ENCODE measurements at regions not wholly inside any gene's neighbourhood (a gene's known extent, or its start where the extent isn't known, plus 50 kb on each side); places are given as distances from the start of the nearest gene placed in this dataset.
"Not testable (repeated sequence)": the region's sequence is repeated elsewhere in the genome, so short reads cannot be mapped to it uniquely, and the experiment has no call there.

- H3K36me3 Mint-ChIP-seq, result no peaks in the 10 kb centered on the region
- ATAC-seq (no peak), DNase-seq (ENCODE audit: low spot score) (no peak)
- H3K4me3 Mint-ChIP-seq, result no peak overlapping the region
- no peaks in the 10 kb centered on the region for H3K27me3 Mint-ChIP-seq (ENCODE audit: low read depth)
- no peak for TF ChIP-seq FOXP4 (CRISPR knock-in tag; IDR thresholded peaks at IDR 0.05)
- no peak for TF ChIP-seq E2F5 (CRISPR knock-in tag; IDR thresholded peaks at IDR 0.05)
- TF ChIP-seq PREB (CRISPR knock-in tag; IDR thresholded peaks at IDR 0.05; ENCODE audit: borderline replicate concordance), result no peak
- H3K9me3 Mint-ChIP-seq, result peaks cover 17% of the 10 kb centered on the region
- no peak overlapping the region for H3K27ac Mint-ChIP-seq
- POLR2A ChIA-PET, result no interaction called here
- H3K4me1 Mint-ChIP-seq, result peaks cover 18% of the 10 kb centered on the region
- CTCF ChIA-PET, result no interaction called here
These were observed 153.8 kb downstream of the SPATA18 start for GRCh38 chr4:52204921-52205320.

- DNase-seq (ENCODE audit: low spot score); H3K36me3 Mint-ChIP-seq; H3K27me3 Mint-ChIP-seq (ENCODE audit: low read depth); H3K4me3 Mint-ChIP-seq; CTCF ChIA-PET; ATAC-seq; H3K4me1 Mint-ChIP-seq; H3K27ac Mint-ChIP-seq; POLR2A ChIA-PET: not testable (repeated sequence)
- peaks cover 20% of the 10 kb centered on the region for H3K9me3 Mint-ChIP-seq
These were observed 156.0 kb downstream of the SPATA18 start for GRCh38 chr4:52207146-52207545.

- ChIA-PET CTCF (no interaction called here), POLR2A (no interaction called here)
- no peak for ATAC-seq
- Mint-ChIP-seq H3K4me1 (no peaks in the 10 kb centered on the region), H3K27me3 (ENCODE audit: low read depth) (peaks cover 28% of the 10 kb centered on the region; the same call in 1 of the 2 replicates), H3K4me3 (no peak overlapping the region), H3K36me3 (peaks cover under 1% of the 10 kb centered on the region), H3K27ac (no peak overlapping the region), H3K9me3 (peaks cover 49% of the 10 kb centered on the region)
- DNase-seq (ENCODE audit: low spot score), result no peak
- TF ChIP-seq ATF2 (CRISPR knock-in tag; IDR thresholded peaks at IDR 0.05; ENCODE audit: borderline replicate concordance, low read depth) (no peak), CREB1 (CRISPR knock-in tag; IDR thresholded peaks at IDR 0.05) (no peak), NFATC4 (CRISPR knock-in tag; IDR thresholded peaks at IDR 0.05) (no peak), ZNF425 (CRISPR knock-in tag; conservative IDR thresholded peaks at IDR 0.05) (no peak), ATF6 (CRISPR knock-in tag; IDR thresholded peaks at IDR 0.05) (no peak), FOXJ3 (CRISPR knock-in tag; IDR thresholded peaks at IDR 0.05; ENCODE audit: borderline replicate concordance) (no peak), IRF1 (CRISPR knock-in tag; IDR thresholded peaks at IDR 0.05) (no peak), ZNF232 (CRISPR knock-in tag; IDR thresholded peaks at IDR 0.05) (no peak), JUN (CRISPR knock-in tag; IDR thresholded peaks at IDR 0.05) (no peak), HMGXB4 (CRISPR knock-in tag; IDR thresholded peaks at IDR 0.05) (no peak), CTCF (IDR thresholded peaks at IDR 0.05) (no peak), MAX (CRISPR knock-in tag; IDR thresholded peaks at IDR 0.05) (no peak), KAT7 (CRISPR knock-in tag; IDR thresholded peaks at IDR 0.05; ENCODE audit: borderline replicate concordance) (no peak), ETV6 (CRISPR knock-in tag; IDR thresholded peaks at IDR 0.05) (no peak)
These were observed 161.6 kb downstream of the SPATA18 start for GRCh38 chr4:52212702-52213101.
